ENCODE measurements at regions not wholly inside any gene's neighbourhood (a gene's known extent, or its start where the extent isn't known, plus 50 kb on each side); places are given as distances from the start of the nearest gene placed in this dataset.

DNA sequence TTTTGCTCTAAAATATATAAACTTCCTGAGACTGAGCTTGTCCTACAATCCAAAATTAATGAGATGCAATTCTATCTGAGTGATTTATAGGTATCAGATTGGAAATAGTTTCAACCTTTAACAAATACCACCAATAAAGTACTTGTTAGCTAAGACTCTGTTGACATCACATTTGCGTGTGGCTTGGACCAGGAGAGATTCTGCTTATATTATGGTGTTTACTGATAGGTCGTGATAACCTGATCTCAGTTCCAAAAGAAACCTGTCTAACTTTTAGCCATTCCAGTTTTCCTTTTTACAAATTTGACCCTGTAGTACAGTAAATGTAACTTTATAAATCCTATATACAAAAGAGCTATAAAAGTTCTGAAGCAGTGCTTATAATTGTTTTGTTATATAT, 78.4 kb upstream of the ABCA12 start:
- TF ChIP-seq EZH2 (IDR thresholded peaks at IDR 0.05) (no peak), POLR2AphosphoS5 (IDR thresholded peaks at IDR 0.05; ENCODE audit: borderline replicate concordance, low read depth, low read length) (no peak)
